ENCODE measurements at regions not wholly inside any gene's neighbourhood (a gene's known extent, or its start where the extent isn't known, plus 50 kb on each side); places are given as distances from the start of the nearest gene placed in this dataset.
"Not testable (repeated sequence)": the region's sequence is repeated elsewhere in the genome, so short reads cannot be mapped to it uniquely, and the experiment has no call there.

DNA sequence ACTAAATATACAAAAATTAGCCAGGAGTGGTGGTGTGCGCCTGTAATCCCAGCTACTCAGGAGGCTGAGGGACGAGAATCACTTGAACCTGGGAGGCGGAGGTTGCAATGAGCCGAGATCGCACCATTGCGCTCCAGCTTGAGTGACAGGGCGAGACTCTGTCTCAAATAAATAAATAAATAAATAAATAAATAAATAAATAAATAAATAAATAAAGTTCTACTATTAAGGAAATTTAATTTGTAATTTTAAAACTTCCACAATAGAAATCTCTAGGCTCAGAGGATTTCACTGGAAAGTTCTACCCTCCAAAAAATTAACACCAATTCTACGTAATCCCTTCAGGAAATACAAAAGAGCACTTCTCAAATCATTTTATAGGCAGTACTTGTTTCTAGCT is 187.9 kb upstream of the NR5A2 start:
- H3K27ac ChIP-seq (ENCODE audit: extremely low read depth, low read depth, low read length); H3K9me3 ChIP-seq (ENCODE audit: control insufficient read depth, insufficient read depth, low read depth, low read length); H3K36me3 ChIP-seq (ENCODE audit: control insufficient read depth in 2 of 2, insufficient read depth in 1 of 2, low read length in 2 of 2); H3K4me1 ChIP-seq (ENCODE audit: control insufficient read depth, insufficient read depth, low read length); POLR2A ChIA-PET; CTCF ChIA-PET; H3K4me3 ChIP-seq (ENCODE audit: low read depth, low read length): not testable (repeated sequence)
- peak; percentile 23; the same call in 1 of the 2 replicates for TF ChIP-seq ZNF654 (tag by site-specific recombination; IDR thresholded peaks at IDR 0.05; ENCODE audit: low read depth)
- TF ChIP-seq ZFP3 (tag by site-specific recombination; IDR thresholded peaks at IDR 0.05; ENCODE audit: low read depth), result 0 out of 2 replicates have a peak, but pooled peaks have one; percentile 24
- 0 out of 2 replicates have a peak, but pooled peaks have one; percentile 6 for TF ChIP-seq ZNF354C (tag by site-specific recombination; IDR thresholded peaks at IDR 0.05; ENCODE audit: borderline replicate concordance, low read depth)
- peak; percentile 83 for TF ChIP-seq ZNF555 (tag by site-specific recombination; conservative IDR thresholded peaks at IDR 0.05)
- TF ChIP-seq ZNF664 (tag by site-specific recombination; IDR thresholded peaks at IDR 0.05), result peak; percentile 53; the same call in 1 of the 2 replicates
- TF ChIP-seq ZNF292 (tag by site-specific recombination; IDR thresholded peaks at IDR 0.05; ENCODE audit: borderline replicate concordance, low read depth), result peak; percentile 30; the same call in 1 of the 2 replicates
- TF ChIP-seq GFI1B (tag by site-specific recombination; IDR thresholded peaks at IDR 0.05), result 0 out of 2 replicates have a peak, but pooled peaks have one; percentile 22
- TF ChIP-seq, protein P1, sequence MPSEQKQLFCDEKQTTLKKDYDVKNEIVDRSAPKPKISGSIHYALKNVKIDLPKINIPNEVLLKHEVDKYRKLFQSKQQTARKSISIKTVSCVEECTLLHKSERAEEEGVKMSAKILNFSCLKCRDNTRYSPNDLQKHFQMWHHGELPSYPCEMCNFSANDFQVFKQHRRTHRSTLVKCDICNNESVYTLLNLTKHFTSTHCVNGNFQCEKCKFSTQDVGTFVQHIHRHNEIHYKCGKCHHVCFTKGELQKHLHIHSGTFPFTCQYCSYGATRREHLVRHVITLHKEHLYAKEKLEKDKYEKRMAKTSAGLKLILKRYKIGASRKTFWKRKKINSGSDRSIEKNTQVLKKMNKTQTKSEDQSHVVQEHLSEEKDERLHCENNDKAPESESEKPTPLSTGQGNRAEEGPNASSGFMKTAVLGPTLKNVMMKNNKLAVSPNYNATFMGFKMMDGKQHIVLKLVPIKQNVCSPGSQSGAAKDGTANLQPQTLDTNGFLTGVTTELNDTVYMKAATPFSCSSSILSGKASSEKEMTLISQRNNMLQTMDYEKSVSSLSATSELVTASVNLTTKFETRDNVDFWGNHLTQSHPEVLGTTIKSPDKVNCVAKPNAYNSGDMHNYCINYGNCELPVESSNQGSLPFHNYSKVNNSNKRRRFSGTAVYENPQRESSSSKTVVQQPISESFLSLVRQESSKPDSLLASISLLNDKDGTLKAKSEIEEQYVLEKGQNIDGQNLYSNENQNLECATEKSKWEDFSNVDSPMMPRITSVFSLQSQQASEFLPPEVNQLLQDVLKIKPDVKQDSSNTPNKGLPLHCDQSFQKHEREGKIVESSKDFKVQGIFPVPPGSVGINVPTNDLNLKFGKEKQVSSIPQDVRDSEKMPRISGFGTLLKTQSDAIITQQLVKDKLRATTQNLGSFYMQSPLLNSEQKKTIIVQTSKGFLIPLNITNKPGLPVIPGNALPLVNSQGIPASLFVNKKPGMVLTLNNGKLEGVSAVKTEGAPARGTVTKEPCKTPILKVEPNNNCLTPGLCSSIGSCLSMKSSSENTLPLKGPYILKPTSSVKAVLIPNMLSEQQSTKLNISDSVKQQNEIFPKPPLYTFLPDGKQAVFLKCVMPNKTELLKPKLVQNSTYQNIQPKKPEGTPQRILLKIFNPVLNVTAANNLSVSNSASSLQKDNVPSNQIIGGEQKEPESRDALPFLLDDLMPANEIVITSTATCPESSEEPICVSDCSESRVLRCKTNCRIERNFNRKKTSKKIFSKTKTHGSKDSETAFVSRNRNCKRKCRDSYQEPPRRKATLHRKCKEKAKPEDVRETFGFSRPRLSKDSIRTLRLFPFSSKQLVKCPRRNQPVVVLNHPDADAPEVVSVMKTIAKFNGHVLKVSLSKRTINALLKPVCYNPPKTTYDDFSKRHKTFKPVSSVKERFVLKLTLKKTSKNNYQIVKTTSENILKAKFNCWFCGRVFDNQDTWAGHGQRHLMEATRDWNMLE (tag by site-specific recombination; conservative IDR thresholded peaks at IDR 0.05; ENCODE audit: low read depth), result peak; percentile 91
- peak; percentile 72 for TF ChIP-seq ZXDB (tag by site-specific recombination; IDR thresholded peaks at IDR 0.05)
- peak; percentile 68 for TF ChIP-seq ZNF623 (tag by site-specific recombination; IDR thresholded peaks at IDR 0.05)
- TF ChIP-seq ZNF560 (tag by site-specific recombination; IDR thresholded peaks at IDR 0.05; ENCODE audit: borderline replicate concordance), result 0 out of 2 replicates have a peak, but pooled peaks have one; percentile 30
- TF ChIP-seq ZNF140 (tag by site-specific recombination; IDR thresholded peaks at IDR 0.05), result peak; percentile 78; the same call in 1 of the 2 replicates
- TF ChIP-seq, protein P2, sequence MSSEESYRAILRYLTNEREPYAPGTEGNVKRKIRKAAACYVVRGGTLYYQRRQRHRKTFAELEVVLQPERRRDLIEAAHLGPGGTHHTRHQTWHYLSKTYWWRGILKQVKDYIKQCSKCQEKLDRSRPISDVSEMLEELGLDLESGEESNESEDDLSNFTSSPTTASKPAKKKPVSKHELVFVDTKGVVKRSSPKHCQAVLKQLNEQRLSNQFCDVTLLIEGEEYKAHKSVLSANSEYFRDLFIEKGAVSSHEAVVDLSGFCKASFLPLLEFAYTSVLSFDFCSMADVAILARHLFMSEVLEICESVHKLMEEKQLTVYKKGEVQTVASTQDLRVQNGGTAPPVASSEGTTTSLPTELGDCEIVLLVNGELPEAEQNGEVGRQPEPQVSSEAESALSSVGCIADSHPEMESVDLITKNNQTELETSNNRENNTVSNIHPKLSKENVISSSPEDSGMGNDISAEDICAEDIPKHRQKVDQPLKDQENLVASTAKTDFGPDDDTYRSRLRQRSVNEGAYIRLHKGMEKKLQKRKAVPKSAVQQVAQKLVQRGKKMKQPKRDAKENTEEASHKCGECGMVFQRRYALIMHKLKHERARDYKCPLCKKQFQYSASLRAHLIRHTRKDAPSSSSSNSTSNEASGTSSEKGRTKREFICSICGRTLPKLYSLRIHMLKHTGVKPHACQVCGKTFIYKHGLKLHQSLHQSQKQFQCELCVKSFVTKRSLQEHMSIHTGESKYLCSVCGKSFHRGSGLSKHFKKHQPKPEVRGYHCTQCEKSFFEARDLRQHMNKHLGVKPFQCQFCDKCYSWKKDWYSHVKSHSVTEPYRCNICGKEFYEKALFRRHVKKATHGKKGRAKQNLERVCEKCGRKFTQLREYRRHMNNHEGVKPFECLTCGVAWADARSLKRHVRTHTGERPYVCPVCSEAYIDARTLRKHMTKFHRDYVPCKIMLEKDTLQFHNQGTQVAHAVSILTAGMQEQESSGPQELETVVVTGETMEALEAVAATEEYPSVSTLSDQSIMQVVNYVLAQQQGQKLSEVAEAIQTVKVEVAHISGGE (tag by site-specific recombination; conservative IDR thresholded peaks at IDR 0.05; ENCODE audit: low read depth), result peak; percentile 71
- TF ChIP-seq, protein P3, sequence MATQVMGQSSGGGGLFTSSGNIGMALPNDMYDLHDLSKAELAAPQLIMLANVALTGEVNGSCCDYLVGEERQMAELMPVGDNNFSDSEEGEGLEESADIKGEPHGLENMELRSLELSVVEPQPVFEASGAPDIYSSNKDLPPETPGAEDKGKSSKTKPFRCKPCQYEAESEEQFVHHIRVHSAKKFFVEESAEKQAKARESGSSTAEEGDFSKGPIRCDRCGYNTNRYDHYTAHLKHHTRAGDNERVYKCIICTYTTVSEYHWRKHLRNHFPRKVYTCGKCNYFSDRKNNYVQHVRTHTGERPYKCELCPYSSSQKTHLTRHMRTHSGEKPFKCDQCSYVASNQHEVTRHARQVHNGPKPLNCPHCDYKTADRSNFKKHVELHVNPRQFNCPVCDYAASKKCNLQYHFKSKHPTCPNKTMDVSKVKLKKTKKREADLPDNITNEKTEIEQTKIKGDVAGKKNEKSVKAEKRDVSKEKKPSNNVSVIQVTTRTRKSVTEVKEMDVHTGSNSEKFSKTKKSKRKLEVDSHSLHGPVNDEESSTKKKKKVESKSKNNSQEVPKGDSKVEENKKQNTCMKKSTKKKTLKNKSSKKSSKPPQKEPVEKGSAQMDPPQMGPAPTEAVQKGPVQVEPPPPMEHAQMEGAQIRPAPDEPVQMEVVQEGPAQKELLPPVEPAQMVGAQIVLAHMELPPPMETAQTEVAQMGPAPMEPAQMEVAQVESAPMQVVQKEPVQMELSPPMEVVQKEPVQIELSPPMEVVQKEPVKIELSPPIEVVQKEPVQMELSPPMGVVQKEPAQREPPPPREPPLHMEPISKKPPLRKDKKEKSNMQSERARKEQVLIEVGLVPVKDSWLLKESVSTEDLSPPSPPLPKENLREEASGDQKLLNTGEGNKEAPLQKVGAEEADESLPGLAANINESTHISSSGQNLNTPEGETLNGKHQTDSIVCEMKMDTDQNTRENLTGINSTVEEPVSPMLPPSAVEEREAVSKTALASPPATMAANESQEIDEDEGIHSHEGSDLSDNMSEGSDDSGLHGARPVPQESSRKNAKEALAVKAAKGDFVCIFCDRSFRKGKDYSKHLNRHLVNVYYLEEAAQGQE (tag by site-specific recombination; IDR thresholded peaks at IDR 0.05), result peak; percentile 63
- peak; percentile 79 for TF ChIP-seq ZNF433 (tag by site-specific recombination; IDR thresholded peaks at IDR 0.05; ENCODE audit: low read depth)
- peak; percentile 90 for TF ChIP-seq ZNF394 (tag by site-specific recombination; IDR thresholded peaks at IDR 0.05; ENCODE audit: borderline replicate concordance)
- peak; percentile 64 for TF ChIP-seq ZNF510 (tag by site-specific recombination; IDR thresholded peaks at IDR 0.05; ENCODE audit: insufficient replicate concordance)
- peak; percentile 33; the same call in 1 of the 2 replicates for TF ChIP-seq ZNF629 (tag by site-specific recombination; IDR thresholded peaks at IDR 0.05)
- peak; percentile 67 for TF ChIP-seq ZBTB8A (tag by site-specific recombination; IDR thresholded peaks at IDR 0.05)
- peak; percentile 84 for TF ChIP-seq ZNF426 (tag by site-specific recombination; IDR thresholded peaks at IDR 0.05)
- peak; percentile 25; the same call in 1 of the 2 replicates for TF ChIP-seq MZF1 (tag by site-specific recombination; IDR thresholded peaks at IDR 0.05; ENCODE audit: borderline replicate concordance)
- TF ChIP-seq ZNF266 (tag by site-specific recombination; IDR thresholded peaks at IDR 0.05; ENCODE audit: low read depth), result peak; percentile 48; the same call in 1 of the 2 replicates
- 0 out of 2 replicates have a peak, but pooled peaks have one; percentile 31 for TF ChIP-seq ZNF404 (tag by site-specific recombination; IDR thresholded peaks at IDR 0.05)

Measured in HEK293 (cell line).